GM10266 (cell line): ENCODE measurements at regions not wholly inside any gene's neighbourhood (a gene's known extent, or its start where the extent isn't known, plus 50 kb on each side); places are given as distances from the start of the nearest gene placed in this dataset.

Experiments
- DNase-seq: peaks from one replicate; pipeline ENCODE4 v3.0.0; 2012; ENCODE audit errors: extremely low spot score
- CTCF ChIP-seq: IDR thresholded peaks from 2 replicates; pipeline ENCODE4 v1.5.1; 2012; ENCODE audit warnings: mild to moderate bottlenecking, low read depth; ENCODE audit not compliant: control insufficient read depth, insufficient read depth; ENCODE audit errors: missing control alignments

GRCh38 chr2:13197248-13197647 is 480.5 kb downstream of the TRIB2 start:
- TF ChIP-seq CTCF = no peak
- DNase-seq = no peak

- TF ChIP-seq CTCF = no peak
- no peak for DNase-seq
Observed at GRCh38 chr2:13201924-13202323, 485.2 kb downstream of the TRIB2 start.

- TF ChIP-seq CTCF = no peak
- DNase-seq = no peak
Observed at GRCh38 chr2:13212115-13212514, 495.4 kb downstream of the TRIB2 start.

DNA sequence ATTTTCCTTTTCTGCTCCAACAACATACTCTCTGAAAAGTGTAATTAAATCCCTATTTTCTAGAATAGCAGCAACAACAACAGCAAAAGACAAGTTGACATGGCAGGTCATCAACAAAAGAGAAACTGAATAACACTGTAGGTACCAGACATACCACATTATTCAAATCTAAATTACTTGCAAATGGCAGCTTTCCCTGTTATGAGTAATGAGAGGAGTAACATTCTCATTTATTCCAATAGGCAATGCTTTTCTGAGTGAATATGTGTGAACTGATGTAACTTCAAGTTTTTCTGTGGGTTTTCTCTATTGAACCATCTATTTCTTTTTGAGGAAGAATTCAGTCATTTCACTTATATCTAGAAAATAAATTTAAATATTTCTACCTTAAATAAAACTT is 501.5 kb downstream of the TRIB2 start:
- TF ChIP-seq CTCF = no peak
- DNase-seq = no peak

DNA sequence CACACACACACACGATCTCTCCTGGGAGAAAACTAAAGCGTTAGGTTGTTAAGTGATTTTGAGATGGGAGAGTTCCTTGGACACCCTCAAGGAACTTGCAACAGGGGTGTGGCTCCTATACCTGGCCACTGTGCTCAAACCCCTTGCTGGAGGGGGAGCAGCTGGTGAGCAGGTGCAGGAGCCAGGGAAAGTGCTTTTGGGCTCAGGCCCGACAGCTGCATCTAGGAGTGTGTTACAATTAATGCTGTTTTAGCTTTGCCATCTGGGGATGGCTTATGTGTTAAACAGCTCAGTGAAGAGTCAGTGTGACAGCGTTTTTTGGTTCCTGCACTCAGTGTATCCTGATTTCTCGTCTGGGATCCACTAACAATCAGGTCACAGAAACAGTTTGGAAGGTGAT is 510.8 kb downstream of the TRIB2 start:
- no peak for TF ChIP-seq CTCF
- DNase-seq = no peak

GRCh38 chr2:13230221-13230620 is 513.5 kb downstream of the TRIB2 start:
- DNase-seq = no peak

GRCh38 chr2:13240061-13240460 is 523.3 kb downstream of the TRIB2 start:
- DNase-seq = no peak
- no peak for TF ChIP-seq CTCF

More at GRCh38 chr2:13230221-13230620, 513.5 kb downstream of the TRIB2 start:
- TF ChIP-seq CTCF = no peak
